ENCODE measurements at regions not wholly inside any gene's neighbourhood (a gene's known extent, or its start where the extent isn't known, plus 50 kb on each side); places are given as distances from the start of the nearest gene placed in this dataset.

GRCh38 chr17:83178533-83179304 is 99.3 kb downstream of the METRNL start:
- peak; percentile 32 to 71 for DNase-seq

- peak; percentile 32 to 71 for DNase-seq
Measured at GRCh38 chr17:83179374-83179773, 100.0 kb downstream of the METRNL start.

- no peak for DNase-seq
Measured at GRCh38 chr17:83179811-83180210, 100.4 kb downstream of the METRNL start.

GRCh38 chr17:83180264-83180995 is 101.0 kb downstream of the METRNL start:
- DNase-seq: no peak

- no peak for DNase-seq
Measured at GRCh38 chr17:83180996-83181481, 101.6 kb downstream of the METRNL start.

- no peak for DNase-seq
Measured at GRCh38 chr17:83181991-83182619, 102.7 kb downstream of the METRNL start.

DNA sequence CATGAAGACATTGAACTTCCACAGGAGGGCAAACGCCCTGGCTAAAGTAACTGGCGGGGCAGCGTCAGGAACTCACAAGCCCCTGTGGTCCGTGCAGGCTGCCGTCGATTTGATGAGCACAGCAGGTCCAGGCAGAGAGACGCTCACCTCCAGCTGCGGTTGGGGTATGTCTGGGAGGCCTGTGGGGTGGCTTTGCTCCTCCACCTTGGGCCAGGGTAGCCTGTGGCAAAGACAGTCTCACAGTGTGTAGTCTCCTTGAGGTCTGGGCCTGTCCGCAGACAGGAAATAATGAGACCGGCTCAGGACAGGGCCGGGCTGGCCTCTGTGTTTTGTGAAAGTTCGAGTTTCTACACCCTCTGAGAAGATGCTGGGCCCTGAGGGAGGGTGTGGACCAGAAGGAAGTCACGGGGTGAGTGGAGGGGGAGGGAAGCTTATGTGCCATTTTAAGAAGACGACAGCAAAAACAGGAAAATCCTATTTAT is 103.3 kb downstream of the METRNL start:
- DNase-seq: no peak

- no peak for DNase-seq
Measured at GRCh38 chr17:83183145-83183948, 103.9 kb downstream of the METRNL start.

DNA sequence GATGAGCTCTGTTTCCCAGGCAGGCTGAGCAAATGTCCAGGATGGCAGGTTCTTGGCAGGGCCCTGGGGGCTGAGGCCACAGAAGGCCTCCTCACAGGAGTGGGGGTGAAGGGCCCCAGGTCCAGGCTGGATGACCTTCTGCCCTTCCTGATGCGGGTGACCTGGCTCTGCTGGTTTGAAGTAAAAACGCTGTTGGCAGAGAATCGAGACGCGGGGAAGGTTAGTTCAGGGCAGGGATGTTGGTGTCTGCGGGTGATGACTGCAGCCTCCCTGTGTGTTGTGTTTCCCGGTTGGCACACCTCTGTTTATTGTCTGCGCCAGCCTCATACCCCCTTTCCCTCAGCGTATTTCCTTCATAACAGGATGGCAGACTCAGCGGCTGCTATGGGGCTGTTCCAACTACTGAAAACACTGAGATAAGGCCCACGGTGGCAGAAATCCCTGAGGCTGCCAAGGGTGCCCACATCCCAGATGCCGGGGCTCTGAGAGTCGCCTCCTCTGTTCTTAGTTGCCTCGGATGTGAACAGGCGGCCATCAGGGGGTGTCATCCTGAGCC is 104.6 kb downstream of the METRNL start:
- no peak for DNase-seq

DNA sequence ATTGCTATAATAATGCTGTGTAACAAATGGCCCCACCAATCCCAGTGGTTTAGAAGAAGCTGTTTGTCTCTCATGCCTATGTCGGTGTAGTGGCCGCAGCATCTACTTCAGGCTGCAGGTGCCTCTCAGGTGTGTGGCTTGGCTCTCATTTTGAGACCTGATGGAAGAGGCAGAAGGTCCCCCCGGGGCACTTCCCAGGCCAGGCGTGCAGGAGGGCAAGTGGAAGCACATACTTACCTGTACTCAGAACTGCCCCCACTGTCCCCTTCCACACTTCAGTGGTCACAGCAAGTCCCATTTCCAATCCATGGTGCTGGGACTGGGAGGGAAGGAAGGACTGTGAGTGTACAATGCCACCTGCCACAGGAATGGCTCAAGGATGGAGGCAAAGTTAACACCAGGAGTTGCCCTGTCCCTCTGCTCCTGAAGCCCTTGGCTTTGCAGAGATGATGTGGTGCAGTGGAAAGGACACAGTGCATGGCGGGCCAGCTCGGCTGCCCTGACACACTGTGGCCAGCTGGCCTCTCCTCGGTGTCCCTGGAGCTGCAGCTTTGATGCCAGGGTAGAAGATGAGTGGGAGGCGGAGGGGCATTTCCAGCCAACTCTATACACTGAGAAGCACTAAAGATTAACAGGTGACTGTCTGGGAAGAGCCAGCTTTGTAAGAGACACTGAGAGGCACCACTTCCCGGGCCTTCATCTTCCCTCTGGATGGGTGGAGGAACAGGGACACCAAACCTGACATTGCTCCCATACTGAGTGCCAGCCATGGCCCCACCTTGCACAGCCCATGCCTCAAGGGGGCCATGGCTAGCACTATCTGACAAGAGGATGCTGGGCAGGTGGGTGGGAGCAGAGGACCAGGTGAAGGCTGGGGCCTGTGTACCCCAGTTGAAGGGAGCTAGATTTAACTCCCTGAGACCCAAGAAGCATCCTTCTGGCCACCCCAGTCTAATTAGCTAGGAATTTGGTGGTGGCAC is 105.9 kb downstream of the METRNL start:
- no peak for DNase-seq

DNA sequence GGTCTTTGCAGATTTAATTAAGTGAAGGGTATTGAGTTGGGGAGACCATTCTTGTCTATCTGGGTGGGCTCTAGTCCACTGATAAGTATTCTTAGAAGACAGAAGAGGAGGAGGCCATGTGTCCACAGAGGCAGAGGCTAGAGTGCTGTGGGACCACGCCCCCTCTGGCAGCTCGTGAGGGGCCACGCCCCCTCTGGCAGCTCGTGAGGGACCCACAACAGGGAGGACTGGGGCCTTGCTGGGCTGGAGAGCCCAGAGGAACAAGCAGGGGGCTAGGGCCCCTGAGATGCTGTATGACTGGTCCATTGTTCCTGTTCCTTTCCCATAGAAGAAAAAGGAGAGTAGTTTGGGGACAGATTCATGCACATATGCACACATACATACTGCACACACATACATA is 106.8 kb downstream of the METRNL start:
- DNase-seq: no peak

DNA sequence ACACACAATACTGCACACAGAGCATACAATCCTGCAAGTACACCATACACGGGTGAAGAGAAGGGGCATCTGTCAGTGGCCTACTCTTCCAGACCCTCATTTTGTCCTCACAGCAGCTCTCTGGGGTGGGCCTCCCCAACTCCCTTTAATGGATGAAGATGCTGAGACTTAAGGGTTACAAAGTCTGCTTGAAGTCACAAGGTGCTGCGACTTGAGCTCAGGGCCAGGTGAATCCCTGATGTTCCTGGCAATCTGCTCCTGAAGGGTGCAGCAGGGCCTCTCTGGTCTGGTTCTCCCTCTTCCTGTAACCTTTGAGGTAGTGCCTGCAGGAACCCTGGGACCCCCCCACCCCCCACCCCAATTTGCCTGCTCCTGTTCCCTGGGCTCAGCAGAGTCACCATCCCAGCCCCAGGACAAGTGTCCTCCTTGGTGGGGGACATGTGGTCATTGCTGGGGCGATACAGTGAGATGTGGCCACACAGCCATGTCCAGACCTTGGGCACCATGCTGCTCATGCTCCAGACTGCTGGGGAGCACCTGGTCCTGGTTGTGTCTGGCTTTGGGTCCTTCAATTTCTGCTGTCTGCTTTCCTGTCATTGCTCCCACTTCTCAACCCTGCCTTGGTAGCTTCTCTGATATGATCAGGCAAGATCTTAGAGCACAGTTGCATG is 107.5 kb downstream of the METRNL start:
- DNase-seq: no peak

GRCh38 chr17:83187782-83188311 is 108.4 kb downstream of the METRNL start:
- no peak for DNase-seq

- no peak for DNase-seq
Measured at GRCh38 chr17:83189044-83190003, 109.9 kb downstream of the METRNL start.

GRCh38 chr17:83190004-83190385 is 110.6 kb downstream of the METRNL start:
- no peak for DNase-seq

DNA sequence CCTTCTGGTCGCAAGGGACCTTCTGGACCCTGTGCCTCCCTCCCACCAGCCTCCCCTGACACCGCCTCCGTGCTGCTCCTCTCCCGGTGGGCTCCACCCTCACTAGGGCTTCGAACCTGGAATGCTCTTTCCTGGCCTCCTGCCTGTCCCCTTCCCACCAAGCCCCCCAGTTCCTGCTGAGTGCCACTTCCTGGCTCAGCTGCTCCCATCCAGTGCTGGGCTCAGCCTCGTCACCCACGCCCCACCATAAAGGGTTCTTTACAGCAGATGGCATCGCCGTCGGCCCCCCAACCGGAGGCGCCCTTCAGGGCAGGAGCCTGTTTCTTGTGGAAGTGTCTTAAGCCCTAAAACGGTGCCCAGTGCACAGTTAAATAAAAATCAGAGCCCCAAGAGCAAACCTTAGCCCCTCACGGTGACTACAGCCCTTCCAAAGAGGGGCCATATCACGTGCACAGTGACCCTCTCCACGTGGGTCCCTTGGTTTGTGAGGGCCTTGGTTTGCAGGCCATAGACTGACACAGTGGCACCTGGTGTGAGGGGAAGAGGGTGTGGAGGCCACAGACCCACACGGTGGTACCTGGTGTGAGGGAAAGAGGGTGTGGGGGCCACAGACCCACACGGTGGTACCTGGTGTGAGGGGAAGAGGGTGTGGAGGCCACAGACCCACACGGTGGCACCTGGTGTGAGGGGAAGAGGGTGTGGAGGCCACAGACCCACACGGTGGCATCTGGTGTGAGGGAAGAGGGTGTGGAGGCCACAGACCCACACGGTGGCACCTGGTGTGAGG is 111.4 kb downstream of the METRNL start:
- no peak for DNase-seq

DNA sequence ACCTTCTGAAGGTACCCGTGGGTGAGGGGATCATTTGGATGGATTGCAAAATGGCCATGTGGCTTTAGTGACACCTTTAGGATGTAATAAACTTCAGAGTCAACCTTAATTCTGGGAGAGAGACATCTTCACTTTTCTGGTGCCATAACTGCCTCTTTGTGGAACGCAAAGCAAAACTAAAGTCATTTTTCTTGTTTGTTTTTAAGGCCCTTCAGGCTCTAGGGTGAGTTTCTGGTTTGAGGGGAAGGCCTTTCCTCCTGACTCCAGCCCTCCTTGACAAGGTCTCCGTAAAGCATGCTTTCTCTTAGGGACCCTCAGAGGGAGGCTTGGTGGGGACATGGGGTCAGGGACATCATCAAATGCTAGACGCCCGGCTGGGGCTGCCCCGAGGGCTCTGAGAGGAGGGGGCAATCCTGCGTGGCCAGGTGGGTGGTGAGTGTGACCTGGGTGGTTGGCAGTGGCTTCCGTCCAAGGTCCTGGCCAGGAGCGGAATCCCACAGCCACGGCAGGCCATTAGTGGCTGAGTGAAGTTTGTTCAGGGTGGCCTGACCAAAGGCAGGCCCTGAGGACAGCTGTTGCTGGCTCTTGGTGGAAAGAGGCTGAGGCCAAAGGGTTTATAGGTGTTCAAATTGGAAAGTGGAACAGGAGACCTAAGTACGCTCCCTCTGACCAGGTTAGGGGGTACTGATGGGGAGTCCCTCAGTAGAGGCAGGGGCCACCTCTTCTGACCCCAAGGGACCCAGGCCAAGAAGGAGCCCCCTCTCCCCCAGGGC is 112.2 kb downstream of the METRNL start:
- no peak for DNase-seq
